Fibroblast of skin of right biceps (primary cell): ENCODE measurements at regions not wholly inside any gene's neighbourhood (a gene's known extent, or its start where the extent isn't known, plus 50 kb on each side); places are given as distances from the start of the nearest gene placed in this dataset.

Experiments used
- DNase-seq: peaks from one replicate; pipeline ENCODE4 v3.0.0-alpha.2; 2013

- DNase-seq: no peak
Observed at GRCh38 chr7:33760146-33760545, 145.2 kb upstream of the BMPER start.

GRCh38 chr7:33760834-33761233, 144.5 kb upstream of the BMPER start:
- no peak for DNase-seq

- peak; percentile 60 for DNase-seq
Observed at GRCh38 chr7:33761449-33762080, 143.8 kb upstream of the BMPER start.

- no peak for DNase-seq
Observed at GRCh38 chr7:33762151-33762910, 143.0 kb upstream of the BMPER start.

GRCh38 chr7:33762911-33763306, 142.4 kb upstream of the BMPER start:
- DNase-seq: peak; percentile 40

GRCh38 chr7:33764752-33765451, 140.4 kb upstream of the BMPER start:
- peak; percentile 80 for DNase-seq

- no peak for DNase-seq
Observed at GRCh38 chr7:33766405-33766804, 138.9 kb upstream of the BMPER start.

- DNase-seq: no peak
Observed at GRCh38 chr7:33769930-33770329, 135.4 kb upstream of the BMPER start.

- DNase-seq: peak; percentile 58
Observed at GRCh38 chr7:33770576-33770975, 134.8 kb upstream of the BMPER start.

GRCh38 chr7:33771422-33771821, 133.9 kb upstream of the BMPER start:
- no peak for DNase-seq

- peak; percentile 78 for DNase-seq
Observed at GRCh38 chr7:33773053-33773452, 132.3 kb upstream of the BMPER start.

GRCh38 chr7:33774762-33775523, 130.4 kb upstream of the BMPER start:
- peak; percentile 91 for DNase-seq

- no peak for DNase-seq
Observed at GRCh38 chr7:33775790-33776189, 129.5 kb upstream of the BMPER start.

- no peak for DNase-seq
Observed at GRCh38 chr7:33776788-33777187, 128.6 kb upstream of the BMPER start.

GRCh38 chr7:33778195-33778594, 127.1 kb upstream of the BMPER start:
- DNase-seq: no peak

GRCh38 chr7:33779216-33779615, 126.1 kb upstream of the BMPER start:
- DNase-seq: no peak

GRCh38 chr7:33781167-33781566, 124.2 kb upstream of the BMPER start:
- DNase-seq: no peak

GRCh38 chr7:33781796-33782195, 123.5 kb upstream of the BMPER start:
- peak; percentile 54 for DNase-seq

- no peak for DNase-seq
Observed at GRCh38 chr7:33784000-33784399, 121.3 kb upstream of the BMPER start.

- no peak for DNase-seq
Observed at GRCh38 chr7:33788531-33788930, 116.8 kb upstream of the BMPER start.

GRCh38 chr7:33789871-33790630, 115.3 kb upstream of the BMPER start:
- peak; percentile 47 for DNase-seq

- peak; percentile 19 for DNase-seq
Observed at GRCh38 chr7:33790746-33791145, 114.6 kb upstream of the BMPER start.
